Tibial nerve (tissue), 4 donors: ENCODE measurements at regions not wholly inside any gene's neighbourhood (a gene's known extent, or its start where the extent isn't known, plus 50 kb on each side); places are given as distances from the start of the nearest gene placed in this dataset.

ENCODE experiments used
- DNase-seq, 2 donors: peaks; one replicate each; pipeline ENCODE4 v3.0.0-alpha.2; 2019; ENCODE audit warnings: low spot score in 2 of 2
- H3K27ac ChIP-seq, 4 donors: fragments of 200-600 bp; sonication (generic) in 3 of 4; one replicate each; pipeline ENCODE4 v1.5.1; 2017 to 2019; ENCODE audit warnings: mild to moderate bottlenecking in 1 of 4
- H3K27me3 ChIP-seq, 2 donors: fragments of 200-600 bp; sonication (generic) in 1 of 2; one replicate each; pipeline versions ENCODE4 v1.5.1 to v1.6.0; 2017 to 2019
- H3K36me3 ChIP-seq, 3 donors: fragments of 200-600 bp; sonication (generic); one replicate each; pipeline ENCODE4 v1.5.1; 2018 to 2019
- H3K4me1 ChIP-seq, 4 donors: fragments of 200-600 bp; sonication (generic) in 3 of 4; one replicate each; pipeline ENCODE4 v1.5.1; 2017 to 2019
- H3K4me3 ChIP-seq, 4 donors: fragments of 200-600 bp; sonication (generic) in 3 of 4; one replicate each; pipeline ENCODE4 v1.5.1; 2017 to 2019; ENCODE audit warnings: mild to moderate bottlenecking in 1 of 4, moderate library complexity in 1 of 4
- H3K9me3 ChIP-seq, 4 donors: fragments of 200-600 bp; sonication (generic) in 3 of 4; one replicate each; pipeline ENCODE4 v1.5.1; 2017 to 2019
- CTCF ChIP-seq, 5 experiments: fragments of 200-600 bp in 3 of 5; fragments of 450-650 bp in 2 of 5; sonication (generic) in 3 of 5; IDR thresholded peaks; one replicate each; pipeline ENCODE4 v1.5.1; 2016 to 2019; ENCODE audit warnings: antibody characterized with exemption in 5 of 5, mild to moderate bottlenecking in 3 of 5, moderate library complexity in 2 of 5
- EP300 ChIP-seq, 2 donors: sonication (generic); formaldehyde crosslinking; IDR thresholded peaks; one replicate each; pipeline ENCODE4 v1.6.1; 2017; ENCODE audit warnings: antibody characterized with exemption in 2 of 2, mild to moderate bottlenecking in 1 of 2
- POLR2A ChIP-seq, 2 donors: fragments of 450-650 bp; IDR thresholded peaks; one replicate each; pipeline ENCODE4 v1.6.1; 2017; ENCODE audit warnings: antibody characterized with exemption in 2 of 2, mild to moderate bottlenecking in 2 of 2, moderate library complexity in 2 of 2
- WGBS, 2 donors: methylation state at CpG; one replicate each; pipeline ENCODE4 v1.1.5; 2018; 5-methylcytosine and 5-hydroxymethylcytosine counted together

- Histone ChIP-seq H3K9me3 (no peaks in the 10 kb centered on the region), H3K27me3 (no peaks in the 10 kb centered on the region), H3K4me3 (no peak overlapping the region), H3K36me3 (no peaks in the 10 kb centered on the region), H3K4me1 (no peaks in the 10 kb centered on the region), H3K27ac (no peak overlapping the region)
- 73 to 76% methylated on average over 4 of the region's 4 CpGs for WGBS, 2 donors
- no peak for DNase-seq
- no peak for TF ChIP-seq CTCF (IDR thresholded peaks at IDR 0.05)
- no peak for TF ChIP-seq POLR2A (IDR thresholded peaks at IDR 0.05)
- no peak for TF ChIP-seq EP300 (IDR thresholded peaks at IDR 0.05)
Measured at GRCh38 chr4:111873801-111874200, 271.5 kb upstream of the FAM241A start.

- H3K36me3 ChIP-seq = no peaks in the 10 kb centered on the region
- no peaks in the 10 kb centered on the region for H3K9me3 ChIP-seq
- H3K4me1 ChIP-seq = no peaks in the 10 kb centered on the region
- no peak for DNase-seq
- H3K27me3 ChIP-seq = no peaks in the 10 kb centered on the region
- no peak overlapping the region for H3K27ac ChIP-seq
- H3K4me3 ChIP-seq = no peak overlapping the region
- TF ChIP-seq CTCF (IDR thresholded peaks at IDR 0.05) (no peak), POLR2A (IDR thresholded peaks at IDR 0.05) (no peak), EP300 (IDR thresholded peaks at IDR 0.05) (no peak)
Measured at GRCh38 chr4:111879539-111879938, 265.7 kb upstream of the FAM241A start.

- WGBS, 2 donors = 69 to 75% methylated on average over 4 of the region's 4 CpGs
Measured at GRCh38 chr4:111880116-111880515, 265.1 kb upstream of the FAM241A start.

GRCh38 chr4:111883557-111883999 is 261.7 kb upstream of the FAM241A start:
- no peak overlapping the region for H3K4me3 ChIP-seq
- DNase-seq = no peak
- WGBS, 2 donors = 63 to 64% methylated on average over 1 of the region's 1 CpG
- no peaks in the 10 kb centered on the region for H3K27me3 ChIP-seq
- no peaks in the 10 kb centered on the region for H3K36me3 ChIP-seq
- no peaks in the 10 kb centered on the region for H3K9me3 ChIP-seq
- no peak overlapping the region for H3K27ac ChIP-seq
- no peak for TF ChIP-seq CTCF (IDR thresholded peaks at IDR 0.05)
- TF ChIP-seq POLR2A (IDR thresholded peaks at IDR 0.05) = no peak
- no peaks in the 10 kb centered on the region for H3K4me1 ChIP-seq

More at GRCh38 chr4:111880116-111880515, 265.1 kb upstream of the FAM241A start:
- Histone ChIP-seq H3K9me3 (no peaks in the 10 kb centered on the region), H3K4me3 (no peak overlapping the region), H3K27me3 (no peaks in the 10 kb centered on the region), H3K27ac (no peak overlapping the region), H3K36me3 (no peaks in the 10 kb centered on the region), H3K4me1 (no peaks in the 10 kb centered on the region)
- TF ChIP-seq CTCF (IDR thresholded peaks at IDR 0.05) (no peak), POLR2A (IDR thresholded peaks at IDR 0.05) (no peak), EP300 (IDR thresholded peaks at IDR 0.05) (no peak)
- no peak for DNase-seq

GRCh38 chr4:111890412-111890811 is 254.8 kb upstream of the FAM241A start:
- H3K4me1 ChIP-seq = no peaks in the 10 kb centered on the region
- no peaks in the 10 kb centered on the region for H3K36me3 ChIP-seq
- H3K9me3 ChIP-seq = peaks cover 0 to 7% (median 2%) of the 10 kb centered on the region in 4 donors
- H3K4me3 ChIP-seq = no peak overlapping the region
- no peak overlapping the region for H3K27ac ChIP-seq
- TF ChIP-seq CTCF (IDR thresholded peaks at IDR 0.05) (no peak), POLR2A (IDR thresholded peaks at IDR 0.05) (no peak), EP300 (IDR thresholded peaks at IDR 0.05) (no peak)
- WGBS, 2 donors = 92 to 94% methylated on average over 4 of the region's 4 CpGs
- H3K27me3 ChIP-seq = no peaks in the 10 kb centered on the region
- DNase-seq = no peak
